Kidney capillary endothelial cell (primary cell): ENCODE measurements at regions not wholly inside any gene's neighbourhood (a gene's known extent, or its start where the extent isn't known, plus 50 kb on each side); places are given as distances from the start of the nearest gene placed in this dataset.
"Not testable (repeated sequence)": the region's sequence is repeated elsewhere in the genome, so short reads cannot be mapped to it uniquely, and the experiment has no call there.

ENCODE experiments used
- DNase-seq: peaks from one replicate; pipeline ENCODE4 v3.0.0-alpha.2; 2018; ENCODE audit warnings: low spot score

DNA sequence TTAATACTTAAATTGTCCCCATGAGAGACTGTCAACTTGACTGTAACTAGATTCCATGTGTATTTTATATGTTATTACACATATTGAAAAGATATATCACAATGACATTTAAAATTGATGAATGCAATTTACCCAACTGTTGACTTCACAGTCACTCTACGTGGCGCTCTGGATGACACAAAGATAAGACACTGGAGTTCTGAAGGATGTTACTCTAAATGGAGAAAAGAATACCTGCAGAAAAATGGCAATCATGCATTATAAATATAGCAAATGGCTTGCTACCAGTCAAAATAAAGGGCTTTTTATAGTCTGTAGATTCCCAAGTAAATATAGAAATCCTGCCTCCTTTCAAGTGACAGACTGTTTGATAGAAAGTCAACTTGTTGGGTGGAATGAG, 143.6 kb upstream of the KLF6 start:
- DNase-seq: no peak

GRCh38 chr10:3928078-3928477, 143.1 kb upstream of the KLF6 start:
- DNase-seq: no peak

GRCh38 chr10:3926675-3927525, 141.9 kb upstream of the KLF6 start:
- DNase-seq: no peak

GRCh38 chr10:3926258-3926657, 141.2 kb upstream of the KLF6 start:
- no peak for DNase-seq

DNA sequence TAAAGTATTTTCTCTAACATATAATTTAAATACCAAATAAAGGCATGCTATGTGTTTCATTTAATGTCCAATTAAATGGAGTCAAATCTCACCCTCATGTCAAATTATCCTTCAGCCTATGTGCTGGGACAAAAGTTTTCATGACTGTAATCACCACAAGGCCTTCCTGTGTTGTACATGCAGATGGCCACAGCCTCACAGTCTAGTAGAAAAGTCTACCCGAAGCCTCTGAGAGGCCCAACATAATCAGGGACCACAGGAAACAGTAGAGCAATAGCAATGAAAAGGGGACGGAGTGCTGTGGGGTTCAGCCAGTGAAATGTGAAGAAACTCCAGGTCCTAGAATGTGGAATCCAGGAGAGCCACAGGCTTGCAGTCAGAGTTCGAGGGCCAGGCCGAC, 140.2 kb upstream of the KLF6 start:
- no peak for DNase-seq

- peak; percentile 100 for DNase-seq
Observed at GRCh38 chr10:3924344-3924743, 139.3 kb upstream of the KLF6 start.

GRCh38 chr10:3923033-3923432, 138.0 kb upstream of the KLF6 start:
- no peak for DNase-seq

- no peak for DNase-seq
Observed at GRCh38 chr10:3919709-3920308, 134.8 kb upstream of the KLF6 start.

- DNase-seq: not testable (repeated sequence)
Observed at GRCh38 chr10:3917392-3917791, 132.4 kb upstream of the KLF6 start.

DNA sequence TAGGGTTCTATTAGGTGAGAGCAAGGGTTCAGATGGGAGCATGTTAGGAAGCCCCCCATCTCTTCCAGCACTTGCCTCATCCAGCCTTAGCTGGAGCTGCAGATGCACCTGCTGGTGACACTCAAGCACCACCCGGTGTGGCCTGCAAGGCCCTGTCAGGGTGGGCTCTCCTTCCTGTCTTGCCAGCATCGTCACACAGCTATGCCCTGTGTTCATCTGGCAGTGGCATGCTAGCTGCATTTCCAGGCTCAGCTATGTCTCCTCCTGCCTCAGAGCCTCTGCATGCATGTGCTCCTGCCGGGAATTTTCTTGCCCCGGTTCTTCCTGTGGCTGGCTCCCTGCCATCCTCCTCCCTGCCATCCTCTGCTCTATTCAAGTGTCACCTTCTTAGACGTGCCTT, 129.7 kb upstream of the KLF6 start:
- no peak for DNase-seq

GRCh38 chr10:3911713-3912442, 126.9 kb upstream of the KLF6 start:
- DNase-seq: no peak

- no peak for DNase-seq
Observed at GRCh38 chr10:3911241-3911640, 126.2 kb upstream of the KLF6 start.

GRCh38 chr10:3909339-3909738, 124.3 kb upstream of the KLF6 start:
- DNase-seq: no peak

- no peak for DNase-seq
Observed at GRCh38 chr10:3908183-3908582, 123.2 kb upstream of the KLF6 start.

GRCh38 chr10:3907514-3907913, 122.5 kb upstream of the KLF6 start:
- DNase-seq: no peak

- no peak for DNase-seq
Observed at GRCh38 chr10:3906511-3907111, 121.6 kb upstream of the KLF6 start.

DNA sequence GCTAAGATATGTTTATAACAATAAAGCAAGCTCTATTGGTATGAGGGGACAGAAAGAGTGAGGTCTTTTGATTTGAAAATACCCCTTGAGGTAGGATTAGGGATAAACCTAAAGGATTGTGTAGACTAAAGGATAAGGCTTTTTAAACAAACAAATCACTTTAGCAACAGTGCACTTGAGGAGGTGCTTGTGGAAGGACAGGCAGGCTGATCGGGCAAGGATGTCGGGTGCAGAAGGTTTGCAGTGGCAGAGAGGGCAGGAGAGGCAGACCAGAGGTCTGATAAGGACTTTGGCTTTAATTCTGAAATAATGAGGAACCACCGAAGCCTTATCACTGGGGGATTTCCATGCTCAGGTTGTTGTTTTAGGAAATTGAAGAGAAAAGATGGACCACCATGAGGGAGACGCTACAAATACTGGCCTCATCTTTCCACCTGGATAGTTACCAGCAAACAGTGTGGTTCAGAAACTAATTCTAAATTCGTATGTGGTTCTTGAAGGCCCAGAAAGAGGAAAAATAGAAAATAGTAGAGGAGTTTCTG, 119.5 kb upstream of the KLF6 start:
- no peak for DNase-seq

DNA sequence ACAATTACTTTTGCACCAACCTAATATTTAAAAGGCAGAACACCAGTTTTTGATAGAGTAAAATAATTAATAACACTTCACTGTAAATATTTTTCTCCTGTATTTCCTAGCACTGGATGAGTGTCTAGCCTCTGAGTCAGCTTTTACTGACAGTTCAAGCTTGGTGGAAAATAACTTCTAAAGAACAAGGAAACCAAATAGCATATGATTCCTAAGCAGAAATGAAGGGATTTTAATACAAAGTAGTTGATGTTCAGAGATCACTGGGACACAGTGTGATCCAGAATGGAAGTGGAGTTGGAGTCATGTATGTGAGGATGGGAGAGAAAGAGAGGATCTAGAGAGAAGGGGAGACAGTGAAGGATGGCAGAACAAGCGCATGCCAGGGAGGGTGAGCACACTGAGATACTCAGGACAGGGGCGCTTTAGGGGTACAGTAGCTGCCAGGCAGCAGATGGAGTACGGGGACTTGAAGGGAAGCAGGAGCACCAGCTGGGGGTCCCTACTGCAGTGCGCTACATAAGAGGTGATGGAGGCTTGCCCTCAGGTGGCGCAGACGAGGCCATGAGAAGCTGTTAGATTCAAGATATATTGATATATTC, 117.9 kb upstream of the KLF6 start:
- DNase-seq: no peak

DNA sequence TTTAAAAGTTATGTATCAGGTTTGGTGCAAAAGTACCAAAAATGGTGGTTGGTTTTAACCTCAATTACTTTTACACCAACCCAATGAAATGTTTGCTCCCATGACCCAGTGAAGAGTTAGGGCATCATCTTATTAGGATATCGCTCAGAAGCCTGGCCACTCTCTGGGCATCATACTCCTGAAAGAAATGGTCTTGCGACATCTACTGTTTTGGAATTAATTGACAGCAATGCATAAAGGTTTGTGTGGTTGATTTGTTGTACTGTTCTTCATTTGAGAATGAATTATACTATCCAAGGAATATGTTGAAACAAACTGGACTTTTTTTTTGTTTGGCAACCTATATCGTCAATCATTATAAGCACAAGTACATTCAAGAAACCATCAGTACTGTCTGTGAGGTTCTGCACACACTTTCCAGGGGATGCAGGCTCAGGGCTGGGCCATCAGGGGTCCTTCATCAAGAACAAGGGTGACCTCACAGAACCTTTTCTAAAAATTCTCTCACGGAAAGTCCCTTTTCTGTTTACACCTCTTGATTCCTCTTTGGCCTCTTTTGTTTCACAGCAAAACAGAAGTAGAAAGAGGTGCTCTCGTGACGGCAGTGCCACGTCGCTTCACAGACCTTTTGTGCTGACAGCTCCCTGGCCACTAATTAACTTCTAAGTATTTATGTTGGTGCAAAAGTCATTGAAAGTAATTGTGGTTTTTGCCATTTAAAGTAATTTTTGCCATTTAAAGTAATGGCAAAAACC, 117.2 kb upstream of the KLF6 start:
- DNase-seq: no peak

- no peak for DNase-seq
Observed at GRCh38 chr10:3901370-3901769, 116.4 kb upstream of the KLF6 start.

- no peak for DNase-seq
Observed at GRCh38 chr10:3900391-3900790, 115.4 kb upstream of the KLF6 start.
